GM18498 (cell line): ENCODE measurements at regions not wholly inside any gene's neighbourhood (a gene's known extent, or its start where the extent isn't known, plus 50 kb on each side); places are given as distances from the start of the nearest gene placed in this dataset.
"Not testable (repeated sequence)": the region's sequence is repeated elsewhere in the genome, so short reads cannot be mapped to it uniquely, and the experiment has no call there.

Experiments
- ATAC-seq: cut with Tn5 transposase; IDR thresholded peaks from one replicate; pipeline ENCODE4 v1.9.1; 2021; ENCODE audit warnings: mild to moderate bottlenecking, moderate library complexity; ENCODE audit not compliant: unreplicated experiment

GRCh38 chr9:117775591-117775990 is 71.4 kb downstream of the TLR4 start:
- ATAC-seq = no peak

DNA sequence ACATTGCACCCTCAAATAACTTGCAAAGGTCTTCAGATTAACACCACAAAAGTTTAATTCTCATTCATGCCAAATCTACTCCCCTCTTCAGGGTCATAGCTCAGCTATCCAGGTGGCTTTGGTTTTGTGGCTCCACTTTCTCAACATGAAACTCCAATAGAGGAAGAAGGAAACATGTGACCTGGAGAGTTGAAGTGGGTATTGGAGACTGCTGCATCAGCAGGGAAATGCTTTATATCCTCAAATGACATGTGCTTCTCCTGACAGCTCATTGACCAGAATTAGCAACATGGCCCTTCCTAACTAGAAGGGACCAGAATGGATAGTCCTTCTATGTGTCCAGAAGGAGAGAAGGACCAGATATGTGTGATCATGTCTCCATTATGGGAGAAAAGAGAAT is 73.6 kb downstream of the TLR4 start:
- no peak for ATAC-seq

DNA sequence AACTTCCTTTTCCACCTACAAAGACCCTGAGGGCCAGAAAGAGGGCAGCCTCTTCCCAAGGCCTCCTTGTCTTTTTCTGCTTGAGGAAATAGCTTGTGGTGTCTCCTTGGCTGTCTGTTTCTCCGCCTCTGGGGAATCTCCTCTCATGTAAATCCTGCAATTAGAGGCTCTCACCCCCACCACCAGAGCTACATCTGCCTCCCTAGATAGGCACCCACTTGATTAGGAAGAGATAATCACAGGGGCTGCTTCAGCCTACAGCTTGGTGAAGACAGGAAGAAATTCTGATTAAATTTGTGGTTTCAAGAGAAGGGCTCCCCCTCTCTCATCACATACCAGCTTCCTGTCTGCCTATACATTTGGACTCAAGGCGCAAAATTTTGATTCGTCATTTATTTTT is 75.6 kb downstream of the TLR4 start:
- ATAC-seq = no peak

- ATAC-seq = peak; percentile 75
Observed at GRCh38 chr9:117782931-117783788, 79.0 kb downstream of the TLR4 start.

- peak; percentile 86 for ATAC-seq
Observed at GRCh38 chr9:117783828-117784227, 79.6 kb downstream of the TLR4 start.

- ATAC-seq = no peak
Observed at GRCh38 chr9:117784996-117785395, 80.8 kb downstream of the TLR4 start.

GRCh38 chr9:117787746-117788145 is 83.5 kb downstream of the TLR4 start:
- ATAC-seq = no peak

DNA sequence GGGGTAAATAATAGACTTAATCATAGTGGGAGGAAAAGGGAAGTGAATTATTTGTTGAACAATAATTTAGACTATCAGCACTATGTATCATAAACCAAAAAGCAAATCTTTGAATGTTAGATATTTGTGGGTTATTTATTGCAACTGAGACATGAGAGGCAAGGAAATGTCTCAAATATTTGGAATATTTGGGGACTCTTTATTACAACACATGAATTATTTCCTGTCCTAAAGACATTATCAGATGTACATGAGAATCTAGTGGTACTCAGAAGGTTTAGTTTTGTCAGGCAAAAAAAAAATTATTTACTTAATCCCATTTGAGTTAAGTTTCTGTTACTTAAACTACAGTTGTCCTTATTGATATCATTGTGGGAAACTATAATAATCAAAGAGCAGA is 91.1 kb downstream of the TLR4 start:
- no peak for ATAC-seq

- no peak for ATAC-seq
Observed at GRCh38 chr9:117796681-117797080, 92.5 kb downstream of the TLR4 start.

GRCh38 chr9:117800389-117800788 is 96.2 kb downstream of the TLR4 start:
- ATAC-seq = no peak

- no peak for ATAC-seq
Observed at GRCh38 chr9:117809751-117810150, 105.5 kb downstream of the TLR4 start.

DNA sequence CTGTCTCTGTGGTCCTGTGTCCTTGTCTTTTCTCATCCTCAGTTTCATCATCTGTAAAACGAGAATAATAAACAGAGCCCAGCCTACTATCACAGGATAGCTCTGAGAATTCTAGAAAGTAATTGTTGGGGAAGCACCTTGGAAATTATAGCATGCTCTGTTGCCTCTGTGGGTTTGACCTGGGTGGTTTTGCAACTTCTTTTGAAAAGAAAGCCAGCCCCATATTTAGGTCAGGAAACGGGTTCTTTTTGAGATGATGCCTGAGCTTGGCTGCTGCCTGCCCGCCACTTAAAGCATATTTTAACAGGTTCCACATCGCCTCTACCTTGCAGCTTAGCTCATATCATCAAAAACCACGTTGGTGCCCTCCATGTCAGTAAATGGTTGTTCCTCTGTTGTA is 111.1 kb downstream of the TLR4 start:
- ATAC-seq = peak; percentile 67

GRCh38 chr9:117815948-117816347 is 111.7 kb downstream of the TLR4 start:
- ATAC-seq = no peak

GRCh38 chr9:117821954-117822353 is 117.8 kb downstream of the TLR4 start:
- ATAC-seq = no peak

GRCh38 chr9:117823576-117823975 is 119.4 kb downstream of the TLR4 start:
- ATAC-seq = no peak

DNA sequence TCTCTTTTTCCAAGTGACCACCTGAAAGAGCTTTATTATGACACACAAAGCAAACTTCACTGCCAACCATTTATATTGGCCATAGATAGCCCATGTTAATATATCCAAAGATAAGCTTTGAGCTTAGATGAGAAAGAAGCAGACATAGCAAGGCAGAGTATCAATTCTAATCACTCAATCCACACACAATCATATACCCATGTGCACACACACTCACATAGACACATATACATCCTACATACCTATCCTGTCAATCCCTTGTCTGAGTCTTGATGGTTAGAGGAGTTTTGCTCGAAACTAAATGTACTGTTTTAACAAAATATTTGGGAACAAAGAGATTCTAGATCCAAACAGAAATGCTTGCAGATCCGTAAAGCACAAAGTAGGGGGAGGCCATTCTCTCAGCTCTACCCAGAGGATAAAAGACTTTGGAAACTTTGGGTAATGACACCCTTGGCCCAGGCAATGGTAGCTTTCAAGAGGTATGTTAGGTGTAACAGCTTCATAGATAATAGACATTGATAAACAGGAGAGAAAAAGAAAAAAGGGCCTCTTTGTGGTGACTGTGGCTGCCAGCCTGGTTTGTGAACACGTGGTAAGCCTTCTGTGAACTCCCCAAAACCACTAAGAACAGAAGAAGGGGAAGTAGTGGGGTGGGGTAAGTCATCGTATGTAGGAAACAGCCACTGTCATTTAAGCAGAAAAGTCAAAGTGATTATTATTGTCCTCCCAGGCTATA is 121.6 kb downstream of the TLR4 start:
- peak; percentile 99 for ATAC-seq

- ATAC-seq = no peak
Observed at GRCh38 chr9:117826837-117827236, 122.6 kb downstream of the TLR4 start.

GRCh38 chr9:117827456-117827855 is 123.3 kb downstream of the TLR4 start:
- ATAC-seq = no peak

- no peak for ATAC-seq
Observed at GRCh38 chr9:117828466-117828865, 124.3 kb downstream of the TLR4 start.

- peak; percentile 79 for ATAC-seq
Observed at GRCh38 chr9:117835798-117836197, 131.6 kb downstream of the TLR4 start.

DNA sequence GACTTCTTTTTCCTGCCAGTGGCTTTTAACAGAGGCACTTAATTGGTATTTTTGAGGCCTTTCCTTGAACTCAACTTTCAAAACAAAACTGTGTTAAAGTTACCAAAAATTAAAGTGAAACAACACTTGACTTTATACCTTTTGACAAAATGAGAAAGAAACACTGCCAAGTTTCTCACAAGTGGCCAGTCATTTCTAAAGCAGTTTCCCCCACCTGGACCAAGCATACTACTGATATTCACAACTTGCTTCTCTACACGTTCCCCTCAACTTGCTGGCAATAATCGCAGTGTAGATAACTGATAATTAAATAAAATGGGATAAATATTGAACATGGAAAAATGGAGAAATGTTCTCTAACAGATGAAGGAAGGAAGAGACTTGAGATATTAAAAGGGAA is 135.7 kb downstream of the TLR4 start:
- no peak for ATAC-seq

GRCh38 chr9:117851836-117852461 is 147.7 kb downstream of the TLR4 start:
- not testable (repeated sequence) for ATAC-seq
